HL-60 (cell line): ENCODE measurements at regions not wholly inside any gene's neighbourhood (a gene's known extent, or its start where the extent isn't known, plus 50 kb on each side); places are given as distances from the start of the nearest gene placed in this dataset.

Source experiments
- CTCF ChIP-seq: IDR thresholded peaks from one replicate; pipeline ENCODE4 v1.5.1; 2011; ENCODE audit warnings: low read length, control low read depth, inconsistent platforms; ENCODE audit not compliant: insufficient read depth
- GABPA ChIP-seq: IDR thresholded peaks from 2 replicates; pipeline ENCODE4 v1.6.1; 2012; ENCODE audit warnings: low read depth

DNA sequence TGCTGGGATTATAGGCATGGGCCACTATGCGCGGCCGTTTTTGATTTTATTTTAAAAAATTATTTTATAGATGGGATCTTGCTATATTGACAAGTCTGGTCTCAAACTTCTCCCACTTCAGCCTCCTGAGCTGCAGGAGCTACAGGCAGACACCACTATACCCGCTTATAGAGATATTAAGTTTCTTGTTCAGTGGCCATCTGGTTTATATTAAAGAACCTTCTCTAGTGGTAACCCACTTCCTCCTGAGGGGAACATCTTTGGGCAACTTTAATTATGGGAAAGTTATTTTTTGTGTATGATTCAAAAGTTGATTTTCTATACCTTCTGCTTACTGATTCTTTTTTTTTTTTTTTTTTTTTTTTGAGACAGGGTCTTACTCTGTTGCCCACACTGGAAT, 172.7 kb downstream of the KLF5 start:
- TF ChIP-seq CTCF (no peak), GABPA (no peak)
